GM19035 (cell line): ENCODE measurements at regions not wholly inside any gene's neighbourhood (a gene's known extent, or its start where the extent isn't known, plus 50 kb on each side); places are given as distances from the start of the nearest gene placed in this dataset.
"Not testable (repeated sequence)": the region's sequence is repeated elsewhere in the genome, so short reads cannot be mapped to it uniquely, and the experiment has no call there.

Experiments used
- ATAC-seq: cut with Tn5 transposase; IDR thresholded peaks from one replicate; pipeline ENCODE4 v1.9.1; 2021; ENCODE audit not compliant: unreplicated experiment

DNA sequence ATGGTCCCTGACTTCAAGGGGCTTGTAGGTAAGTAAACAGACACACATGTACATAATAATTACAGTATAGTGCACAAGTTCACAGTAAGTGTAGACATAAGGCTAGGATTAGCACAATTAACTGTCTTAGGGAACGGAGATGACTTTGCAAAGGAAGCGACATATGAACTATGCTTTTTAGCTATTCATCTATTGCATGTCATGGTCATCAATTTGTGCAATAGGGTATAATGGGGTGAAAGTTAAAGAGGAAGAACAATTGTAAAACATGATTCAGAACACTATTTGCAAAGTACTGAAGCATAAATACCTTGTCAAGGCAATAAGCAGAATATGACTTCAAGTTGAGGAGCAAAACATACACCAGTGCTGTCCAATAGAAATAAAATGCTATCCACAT, 112.3 kb upstream of the SLC8A1 start:
- no peak for ATAC-seq

DNA sequence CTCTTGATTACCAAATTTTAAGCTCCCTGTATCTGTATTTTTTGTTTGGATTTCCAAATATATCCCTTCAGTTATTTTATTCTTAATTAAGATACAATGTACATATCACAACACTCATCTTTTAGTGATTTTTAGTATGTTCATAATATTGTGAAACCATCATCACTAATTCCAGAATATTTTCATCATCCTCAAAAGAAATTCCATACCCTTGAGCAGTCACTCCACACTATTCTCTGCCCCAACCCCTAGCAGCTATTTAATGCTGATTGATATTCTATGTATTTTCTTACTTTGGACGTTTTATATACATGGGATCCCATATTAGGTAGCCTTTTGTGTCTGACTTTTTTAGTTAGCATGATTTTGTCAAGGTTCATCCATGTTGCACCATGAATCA, 127.4 kb upstream of the SLC8A1 start:
- ATAC-seq = no peak

GRCh38 chr2:40584432-40584831, 132.5 kb upstream of the SLC8A1 start:
- no peak for ATAC-seq

DNA sequence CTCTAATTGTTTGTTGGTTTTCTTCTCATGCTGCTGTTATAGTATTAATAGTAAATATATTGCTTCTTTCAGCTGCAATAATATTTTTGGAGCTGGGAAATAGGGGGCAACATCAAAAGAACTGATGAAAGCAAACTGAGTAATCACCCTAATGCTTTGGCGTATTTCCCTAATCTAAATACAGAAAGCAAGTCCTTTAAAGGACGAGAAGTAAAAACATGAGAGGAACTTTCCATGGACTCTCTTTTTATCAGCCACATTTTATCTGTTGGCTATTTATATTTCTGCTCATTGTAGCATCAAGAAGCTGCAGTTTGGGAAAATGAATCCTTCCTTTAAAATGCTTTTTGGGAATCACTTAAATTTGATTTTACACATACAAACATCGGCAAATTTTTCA, 139.9 kb upstream of the SLC8A1 start:
- no peak for ATAC-seq

GRCh38 chr2:40592218-40592617, 140.3 kb upstream of the SLC8A1 start:
- ATAC-seq = no peak

DNA sequence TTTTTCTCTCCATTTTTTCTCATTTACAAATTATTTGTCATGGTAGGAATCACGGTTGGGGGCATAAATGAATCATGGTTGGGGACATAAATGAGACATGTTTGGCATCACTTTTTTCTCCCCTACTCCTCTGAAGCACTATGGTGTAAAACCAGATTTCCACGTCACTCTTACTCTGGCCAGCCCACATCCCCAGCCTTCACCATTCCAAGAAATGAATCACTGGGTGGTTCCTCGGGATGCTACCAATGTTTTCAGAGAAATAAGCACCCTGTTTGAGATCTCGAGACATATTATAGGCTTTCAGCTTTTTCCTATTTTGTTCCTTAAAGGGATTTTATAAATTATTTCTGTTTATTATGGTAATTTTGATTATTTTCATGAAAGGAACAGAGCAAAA, 155.0 kb upstream of the SLC8A1 start:
- ATAC-seq = no peak

- no peak for ATAC-seq
These were observed 159.3 kb upstream of the SLC8A1 start for GRCh38 chr2:40611196-40611595.

DNA sequence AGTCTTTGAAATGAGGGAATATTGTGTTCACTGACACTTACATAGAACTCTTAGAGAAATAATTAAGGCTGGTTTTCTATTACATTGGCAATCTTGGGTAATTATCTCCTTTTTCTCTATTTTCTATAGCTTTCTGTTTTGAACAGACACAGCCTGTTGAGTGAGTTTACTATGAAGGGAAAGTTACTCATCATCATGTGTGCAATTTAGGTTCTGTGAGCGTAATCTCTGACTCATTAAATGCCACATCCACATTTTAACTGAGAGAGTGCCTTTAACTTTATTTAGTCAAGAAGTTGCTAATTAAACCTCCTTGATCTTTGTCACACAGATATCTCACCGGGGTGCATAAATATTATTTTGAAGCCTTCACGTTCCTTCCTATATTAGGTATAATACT, 174.0 kb upstream of the SLC8A1 start:
- no peak for ATAC-seq

GRCh38 chr2:40628556-40628955, 176.7 kb upstream of the SLC8A1 start:
- ATAC-seq = no peak

DNA sequence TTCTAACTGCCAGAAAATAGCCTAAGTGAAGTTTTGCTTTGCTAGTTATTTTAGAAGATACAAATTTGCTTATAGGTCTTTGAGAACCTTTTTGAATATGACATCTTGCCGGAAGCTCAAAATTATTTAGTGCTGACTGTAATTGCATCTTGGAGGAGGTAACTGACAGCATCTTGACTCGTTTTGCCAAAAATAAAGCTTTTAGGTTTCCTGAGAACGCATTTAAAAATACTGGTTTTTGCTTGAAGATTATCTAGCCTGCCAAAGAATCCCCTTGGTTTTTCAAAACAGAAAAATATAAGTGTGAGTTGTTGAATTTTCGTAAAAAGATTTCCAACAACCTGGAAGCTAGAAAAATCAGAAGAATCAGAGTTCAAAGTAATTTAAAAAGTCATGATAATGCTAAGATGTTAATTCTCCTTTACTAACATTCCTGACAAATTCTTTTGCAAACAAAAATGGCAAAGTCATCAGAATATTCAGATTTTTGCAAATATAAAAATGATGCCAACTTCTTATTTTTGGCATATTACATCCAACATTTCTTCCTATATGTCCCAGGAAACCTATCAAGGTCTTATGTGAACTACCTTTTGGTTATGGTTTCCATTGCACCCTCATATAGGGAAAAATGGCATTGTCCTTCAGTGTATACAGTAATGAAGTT, 178.0 kb upstream of the SLC8A1 start:
- ATAC-seq = no peak

DNA sequence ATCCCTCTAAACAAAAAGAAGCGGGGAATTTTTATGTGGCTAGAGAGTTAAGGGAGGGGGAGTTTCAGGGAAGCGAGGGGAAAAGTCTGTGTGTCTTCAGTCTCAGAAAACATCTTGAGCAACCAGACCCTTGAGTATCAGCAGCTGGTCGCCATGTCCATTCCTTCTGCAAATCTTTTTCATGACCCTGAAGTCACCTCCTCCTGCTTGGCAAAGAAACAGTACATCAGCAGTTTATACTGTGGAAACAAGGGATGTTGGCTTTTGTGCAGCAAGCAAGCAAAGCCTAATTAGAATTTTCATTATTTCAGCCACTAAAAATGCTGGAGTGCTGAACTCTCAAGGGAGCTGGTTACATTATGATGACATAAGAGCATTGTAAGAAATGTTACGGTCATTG, 187.4 kb upstream of the SLC8A1 start:
- no peak for ATAC-seq

DNA sequence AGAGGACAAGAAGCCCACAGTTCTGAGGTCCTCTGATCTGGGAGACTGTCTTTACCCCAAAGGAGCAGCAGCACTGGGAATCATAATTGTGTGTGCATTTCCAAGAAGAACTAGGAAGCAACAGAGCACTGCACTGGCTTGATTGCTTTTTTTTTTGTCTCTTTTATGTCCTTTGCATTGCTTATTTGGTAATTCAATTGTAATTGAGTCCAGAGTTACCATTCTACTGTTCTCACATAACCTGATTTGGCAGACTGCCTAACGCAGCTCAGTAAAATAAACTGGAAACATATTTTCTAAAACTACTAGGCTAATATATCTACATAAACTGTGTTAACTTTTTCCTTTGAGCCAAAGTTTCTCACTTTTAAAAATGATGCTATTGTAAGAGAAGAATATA, 190.3 kb upstream of the SLC8A1 start:
- no peak for ATAC-seq

- ATAC-seq = no peak
These were observed 190.8 kb upstream of the SLC8A1 start for GRCh38 chr2:40642726-40643125.

DNA sequence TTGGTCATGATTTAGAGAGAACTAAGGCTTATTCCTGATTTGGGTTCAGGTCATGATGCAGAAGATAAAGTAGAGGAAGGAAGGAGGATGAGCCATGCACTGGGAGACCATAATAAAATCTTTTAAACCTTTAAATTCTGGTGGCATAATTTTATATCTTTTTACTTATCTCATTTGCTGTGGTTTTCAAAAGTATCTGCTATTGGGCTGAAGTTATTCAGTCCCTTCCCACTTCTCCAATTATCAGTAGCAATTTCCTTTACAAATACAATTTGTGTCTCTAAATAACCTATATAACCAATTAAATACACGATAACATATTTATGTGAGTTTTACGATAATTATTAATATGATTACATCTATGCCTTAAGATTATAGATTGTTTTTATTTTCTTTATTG, 194.8 kb upstream of the SLC8A1 start:
- no peak for ATAC-seq

DNA sequence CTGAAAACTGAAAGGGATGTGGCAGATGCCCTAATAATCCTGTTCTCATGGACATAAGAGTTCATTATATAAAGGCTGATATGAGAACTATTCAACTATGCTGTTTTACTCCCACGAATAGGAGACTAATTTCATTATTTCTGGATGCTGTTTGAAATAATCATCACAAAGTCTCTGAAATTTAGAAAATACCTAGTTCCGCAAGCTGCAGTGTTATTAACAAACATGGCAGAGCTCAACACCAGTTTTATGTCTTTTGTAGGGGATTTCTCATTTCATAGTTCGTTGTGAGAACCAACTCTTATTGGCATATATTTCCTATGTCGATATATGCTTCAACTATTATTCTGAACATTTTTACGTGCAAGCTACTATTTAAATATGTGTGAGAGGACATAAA, 200.3 kb upstream of the SLC8A1 start:
- ATAC-seq = no peak

GRCh38 chr2:40653829-40654228, 201.9 kb upstream of the SLC8A1 start:
- no peak for ATAC-seq

DNA sequence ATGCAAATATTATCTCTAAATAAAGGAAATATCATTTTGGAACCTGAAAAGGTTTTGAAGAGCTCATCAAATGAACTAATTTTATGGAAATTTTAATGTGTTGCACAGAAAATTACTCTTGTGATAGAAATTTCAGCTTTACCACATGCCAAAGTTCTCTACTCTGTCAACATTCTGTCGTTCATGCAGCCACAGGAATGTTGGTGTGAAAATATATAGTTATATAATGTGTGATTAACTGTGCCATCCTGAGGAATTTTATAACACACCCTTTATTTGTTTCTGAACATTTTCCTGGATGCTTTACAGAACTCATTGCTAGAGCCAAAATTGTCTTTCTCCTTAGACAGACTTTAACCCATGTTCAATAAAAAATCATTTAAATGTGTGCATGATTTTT, 202.5 kb upstream of the SLC8A1 start:
- no peak for ATAC-seq

GRCh38 chr2:40658941-40659340, 207.1 kb upstream of the SLC8A1 start:
- no peak for ATAC-seq

GRCh38 chr2:40665493-40666232, 213.8 kb upstream of the SLC8A1 start:
- ATAC-seq = no peak

- ATAC-seq = no peak
These were observed 214.5 kb upstream of the SLC8A1 start for GRCh38 chr2:40666398-40666797.

DNA sequence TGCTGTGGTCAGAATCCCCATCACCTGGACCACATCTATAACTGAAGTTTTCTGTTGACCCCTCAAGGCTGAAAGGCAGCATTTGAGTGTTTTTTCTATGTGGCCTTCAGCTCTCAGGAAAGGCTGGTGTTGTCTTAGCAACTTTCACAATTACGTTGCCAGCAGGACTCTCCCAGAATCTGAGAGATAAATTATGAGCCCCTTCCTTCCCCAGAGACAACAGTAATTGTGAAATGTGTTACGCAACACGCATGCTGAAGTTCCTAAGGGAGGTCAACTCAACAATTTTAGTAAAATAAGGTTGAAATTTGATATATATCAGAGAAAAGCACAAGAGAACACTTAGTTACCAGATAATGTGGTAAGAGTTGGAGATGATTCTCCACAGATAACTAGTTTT, 216.5 kb upstream of the SLC8A1 start:
- no peak for ATAC-seq

- ATAC-seq = not testable (repeated sequence)
These were observed 224.4 kb upstream of the SLC8A1 start for GRCh38 chr2:40676134-40676790.
